PFSK-1 (cell line): ENCODE measurements at regions not wholly inside any gene's neighbourhood (a gene's known extent, or its start where the extent isn't known, plus 50 kb on each side); places are given as distances from the start of the nearest gene placed in this dataset.

Source experiments
- POLR2AphosphoS5 ChIP-seq: IDR thresholded peaks from 2 replicates; pipeline ENCODE4 v1.6.1; 2012; ENCODE audit warnings: low read depth, mild to moderate bottlenecking, control low read depth, low read length, moderate library complexity
- TAF1 ChIP-seq: IDR thresholded peaks from 2 replicates; pipeline ENCODE4 v1.6.1; 2012; ENCODE audit warnings: low read length, control low read depth, borderline replicate concordance; ENCODE audit not compliant: insufficient read depth
- TF ChIP-seq, protein P1 (sequence below), 2 experiments: IDR thresholded peaks; 2 replicates each; pipeline versions ENCODE4 v1.6.1 to v1.8.0; 2011 to 2012; ENCODE audit warnings: low read depth in 2 of 2, low read length in 2 of 2, control low read depth in 1 of 2, inconsistent platforms in 1 of 2, mild to moderate bottlenecking in 1 of 2, moderate library complexity in 1 of 2; ENCODE audit not compliant: insufficient read depth in 1 of 2

DNA sequence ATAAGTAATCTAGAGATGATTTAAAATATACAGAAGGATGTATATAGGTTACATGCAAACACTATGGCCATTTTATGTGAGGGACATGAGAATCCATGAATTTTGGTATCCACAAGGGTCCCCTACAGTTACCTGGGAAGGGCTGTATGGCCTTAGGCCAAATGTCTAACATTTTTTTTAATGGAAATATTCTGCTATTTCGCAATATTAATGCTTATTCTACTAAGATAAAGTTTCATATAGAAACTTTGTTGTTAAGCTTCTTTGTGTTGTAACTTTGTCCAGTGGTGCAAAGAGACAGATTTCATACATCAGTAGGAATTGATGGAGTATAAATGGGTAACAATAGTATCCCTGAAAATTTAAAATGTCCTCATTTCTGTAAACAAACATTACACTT lies 233.4 kb upstream of the THBS1 start:
- TF ChIP-seq POLR2AphosphoS5 (no peak), TAF1 (no peak)
- TF ChIP-seq, protein P1, sequence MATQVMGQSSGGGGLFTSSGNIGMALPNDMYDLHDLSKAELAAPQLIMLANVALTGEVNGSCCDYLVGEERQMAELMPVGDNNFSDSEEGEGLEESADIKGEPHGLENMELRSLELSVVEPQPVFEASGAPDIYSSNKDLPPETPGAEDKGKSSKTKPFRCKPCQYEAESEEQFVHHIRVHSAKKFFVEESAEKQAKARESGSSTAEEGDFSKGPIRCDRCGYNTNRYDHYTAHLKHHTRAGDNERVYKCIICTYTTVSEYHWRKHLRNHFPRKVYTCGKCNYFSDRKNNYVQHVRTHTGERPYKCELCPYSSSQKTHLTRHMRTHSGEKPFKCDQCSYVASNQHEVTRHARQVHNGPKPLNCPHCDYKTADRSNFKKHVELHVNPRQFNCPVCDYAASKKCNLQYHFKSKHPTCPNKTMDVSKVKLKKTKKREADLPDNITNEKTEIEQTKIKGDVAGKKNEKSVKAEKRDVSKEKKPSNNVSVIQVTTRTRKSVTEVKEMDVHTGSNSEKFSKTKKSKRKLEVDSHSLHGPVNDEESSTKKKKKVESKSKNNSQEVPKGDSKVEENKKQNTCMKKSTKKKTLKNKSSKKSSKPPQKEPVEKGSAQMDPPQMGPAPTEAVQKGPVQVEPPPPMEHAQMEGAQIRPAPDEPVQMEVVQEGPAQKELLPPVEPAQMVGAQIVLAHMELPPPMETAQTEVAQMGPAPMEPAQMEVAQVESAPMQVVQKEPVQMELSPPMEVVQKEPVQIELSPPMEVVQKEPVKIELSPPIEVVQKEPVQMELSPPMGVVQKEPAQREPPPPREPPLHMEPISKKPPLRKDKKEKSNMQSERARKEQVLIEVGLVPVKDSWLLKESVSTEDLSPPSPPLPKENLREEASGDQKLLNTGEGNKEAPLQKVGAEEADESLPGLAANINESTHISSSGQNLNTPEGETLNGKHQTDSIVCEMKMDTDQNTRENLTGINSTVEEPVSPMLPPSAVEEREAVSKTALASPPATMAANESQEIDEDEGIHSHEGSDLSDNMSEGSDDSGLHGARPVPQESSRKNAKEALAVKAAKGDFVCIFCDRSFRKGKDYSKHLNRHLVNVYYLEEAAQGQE (IDR thresholded peaks at IDR 0.05; ENCODE audit: insufficient read depth in 1 of 2, low read depth in 2 of 2, low read length in 2 of 2): no peak
